ENCODE measurements at regions not wholly inside any gene's neighbourhood (a gene's known extent, or its start where the extent isn't known, plus 50 kb on each side); places are given as distances from the start of the nearest gene placed in this dataset.

GRCh38 chr4:14184265-14184664, 556.7 kb upstream of the BOD1L1 start:
- no peak for DNase-seq

DNA sequence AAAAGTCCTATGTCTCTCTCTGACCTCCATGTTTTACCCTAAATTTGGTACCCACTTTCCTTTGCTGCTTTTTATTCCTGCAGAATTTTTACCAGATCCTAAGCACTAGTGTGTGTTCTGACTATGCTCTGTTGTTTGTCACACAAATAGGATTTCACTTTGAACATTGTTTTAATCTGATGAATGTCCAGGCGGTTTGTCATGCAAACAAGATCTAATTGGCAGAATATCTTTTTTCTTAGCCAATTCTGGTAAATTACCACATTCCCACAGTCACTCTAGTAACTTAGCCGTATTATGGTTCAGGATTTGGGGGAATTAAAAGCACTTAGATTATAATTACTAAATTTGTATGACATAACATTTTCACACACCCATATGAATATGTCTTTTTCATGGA, 557.2 kb upstream of the BOD1L1 start:
- no peak for DNase-seq

DNA sequence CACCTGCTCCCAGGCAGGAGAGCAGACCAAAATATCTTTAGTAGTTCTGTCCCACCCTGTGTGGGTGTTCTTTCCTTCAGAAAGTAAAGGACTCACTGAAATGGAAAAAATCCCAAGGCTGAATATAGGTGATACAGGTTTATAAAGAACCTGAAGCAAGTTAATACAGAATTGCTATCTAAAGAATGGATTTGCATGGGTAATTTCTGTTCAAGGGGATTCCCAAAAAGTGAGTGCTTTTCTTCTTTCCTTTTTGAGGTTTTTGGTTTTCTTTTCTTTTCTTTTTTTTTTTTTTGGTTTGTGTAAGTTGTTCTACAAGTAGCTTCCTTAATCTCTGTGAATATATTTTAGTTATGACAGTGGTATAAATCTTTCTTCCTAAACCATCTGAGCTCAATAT, 560.7 kb upstream of the BOD1L1 start:
- no peak for DNase-seq

GRCh38 chr4:14193601-14194000, 566.1 kb upstream of the BOD1L1 start:
- DNase-seq, result no peak

DNA sequence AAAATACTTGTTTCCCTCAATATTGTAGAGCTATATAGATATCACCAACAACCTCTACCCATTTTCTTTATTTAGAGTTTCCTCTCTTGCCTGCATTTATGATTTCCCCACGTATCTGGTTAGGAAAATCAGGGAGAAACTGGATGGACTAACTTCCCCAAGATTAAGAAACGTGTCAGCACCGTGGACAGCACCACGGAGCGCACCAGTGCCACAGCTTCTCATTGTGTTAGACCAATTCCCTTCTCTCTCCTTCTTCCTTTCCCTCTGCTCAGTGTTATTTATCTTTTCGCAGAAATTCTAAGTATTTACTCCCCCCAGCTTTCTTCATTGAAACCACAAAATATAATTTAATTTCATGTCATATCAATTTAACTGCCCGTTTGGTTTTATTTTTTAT, 568.6 kb upstream of the BOD1L1 start:
- peak; percentile 59 for DNase-seq

GRCh38 chr4:14215116-14215770, 587.7 kb upstream of the BOD1L1 start:
- DNase-seq, result no peak

GRCh38 chr4:14217401-14217800, 589.9 kb upstream of the BOD1L1 start:
- DNase-seq, result no peak

DNA sequence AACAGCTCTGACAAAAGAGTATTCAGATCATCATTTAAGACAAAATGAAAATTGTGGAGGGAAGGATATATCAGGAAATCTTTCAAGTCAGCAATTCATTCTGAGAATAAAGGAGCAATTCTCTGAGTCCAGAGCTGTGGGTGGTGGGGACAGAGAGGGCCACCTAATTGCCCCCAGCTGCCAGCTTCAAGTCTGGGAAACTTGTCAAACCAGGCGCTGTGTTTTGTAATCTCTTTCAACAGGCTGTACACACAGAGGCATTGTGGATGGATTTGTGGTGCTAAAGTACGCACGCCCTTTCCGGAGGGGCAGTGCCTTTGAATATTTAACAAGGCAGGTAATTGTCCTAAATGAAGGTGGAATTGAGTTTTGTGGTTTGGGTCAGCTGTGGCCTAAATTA, 591.1 kb upstream of the BOD1L1 start:
- DNase-seq, result no peak

- no peak for DNase-seq
Observed at GRCh38 chr4:14221176-14221575, 593.7 kb upstream of the BOD1L1 start.

- DNase-seq, result no peak
Observed at GRCh38 chr4:14222377-14223029, 595.0 kb upstream of the BOD1L1 start.

DNA sequence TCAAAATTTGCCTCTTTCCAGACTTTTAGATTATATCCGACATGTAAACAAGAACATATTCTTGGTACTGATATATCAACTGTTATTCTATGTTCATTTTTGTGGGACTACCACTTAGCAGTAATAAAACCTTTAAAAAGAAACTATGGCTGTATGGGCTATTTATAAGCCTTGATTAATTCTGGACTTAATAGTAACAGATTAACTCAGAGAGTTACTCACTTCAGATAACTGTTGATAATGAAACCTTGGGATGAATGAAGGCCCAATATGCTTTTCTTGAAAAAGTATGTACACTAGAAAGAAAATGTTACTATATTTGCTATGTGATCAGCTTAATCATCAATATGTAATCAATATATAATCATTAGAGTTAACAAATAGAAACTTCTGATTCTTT, 595.9 kb upstream of the BOD1L1 start:
- DNase-seq, result no peak

- DNase-seq, result no peak
Observed at GRCh38 chr4:14225688-14226207, 598.2 kb upstream of the BOD1L1 start.

DNA sequence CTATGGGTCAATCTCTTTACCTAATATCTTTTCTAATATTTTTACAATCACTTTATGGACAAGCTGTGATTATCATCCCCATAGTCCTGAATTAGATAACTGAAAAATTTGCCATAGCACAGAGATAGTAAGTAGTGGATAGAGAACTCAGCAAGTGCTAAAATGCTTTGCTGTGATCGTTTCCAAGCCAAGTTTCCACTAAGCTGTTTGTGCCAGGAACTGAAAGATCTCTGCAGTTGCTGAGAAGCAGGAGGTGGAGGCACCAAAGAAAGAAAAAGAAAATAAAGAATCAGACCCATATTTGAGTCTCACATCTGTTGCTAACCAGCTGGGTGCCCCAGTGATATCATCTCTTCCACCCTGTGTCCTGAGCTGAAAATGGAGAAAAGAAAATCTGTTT, 605.6 kb upstream of the BOD1L1 start:
- no peak for DNase-seq

GRCh38 chr4:14234307-14234706, 606.8 kb upstream of the BOD1L1 start:
- no peak for DNase-seq

GRCh38 chr4:14236359-14236758, 608.8 kb upstream of the BOD1L1 start:
- no peak for DNase-seq

- DNase-seq, result no peak
Observed at GRCh38 chr4:14237911-14238310, 610.4 kb upstream of the BOD1L1 start.

DNA sequence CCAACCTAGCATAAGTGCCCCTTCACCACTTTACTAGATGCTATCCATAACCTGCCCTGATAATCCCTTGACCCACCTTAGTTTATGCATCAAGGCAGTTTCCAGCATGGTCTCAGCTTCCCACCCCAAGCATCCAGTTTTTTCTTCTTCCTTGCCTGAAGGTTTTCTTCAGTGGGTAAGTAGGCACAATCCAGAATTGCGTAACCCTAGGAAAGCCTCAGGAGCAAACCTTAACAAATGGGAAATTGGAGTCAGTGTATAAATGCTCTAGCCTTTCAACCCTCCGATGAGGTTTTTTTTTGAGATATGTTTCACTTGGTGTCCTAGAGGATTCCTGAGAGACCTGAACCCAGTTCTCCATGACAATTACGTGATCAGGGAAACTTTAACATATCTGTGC, 614.0 kb upstream of the BOD1L1 start:
- DNase-seq, result no peak

DNA sequence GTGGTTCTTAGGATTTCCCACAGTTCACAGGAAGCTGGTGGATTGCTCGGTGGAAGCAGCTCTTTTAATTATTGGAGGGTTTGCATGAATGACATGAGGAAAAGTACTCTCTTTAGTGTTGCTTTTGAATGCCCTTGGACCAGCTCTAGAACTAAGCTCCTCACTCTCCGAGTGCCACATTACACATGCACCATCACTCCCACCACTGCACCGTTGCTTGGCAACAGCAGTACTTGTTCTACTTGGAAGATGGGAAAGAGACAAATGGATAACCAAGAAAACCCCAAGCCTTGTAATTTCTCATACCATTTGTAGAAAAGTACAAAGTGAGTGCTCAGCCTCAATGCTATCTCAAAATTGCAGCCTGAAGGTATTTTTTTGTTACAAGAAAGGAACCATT, 620.2 kb upstream of the BOD1L1 start:
- DNase-seq, result no peak

DNA sequence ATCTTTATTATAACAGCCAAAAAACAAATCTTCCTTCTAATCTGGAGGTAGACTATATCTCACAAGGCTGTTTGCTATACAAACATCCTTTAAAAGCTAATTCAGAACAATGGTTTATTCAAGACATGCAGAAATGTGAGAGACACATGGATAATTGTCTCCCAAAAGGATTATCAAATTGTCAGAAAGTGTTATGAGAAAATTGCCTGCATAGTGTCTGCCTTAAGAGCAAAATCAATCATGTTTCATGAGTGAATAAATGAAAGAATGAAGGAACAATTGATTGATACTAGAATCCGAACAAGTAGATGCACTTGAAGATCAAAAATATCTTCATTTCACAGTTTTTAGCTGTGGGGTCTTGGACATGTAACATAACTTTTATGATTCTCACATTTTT, 621.7 kb upstream of the BOD1L1 start:
- DNase-seq, result no peak

DNA sequence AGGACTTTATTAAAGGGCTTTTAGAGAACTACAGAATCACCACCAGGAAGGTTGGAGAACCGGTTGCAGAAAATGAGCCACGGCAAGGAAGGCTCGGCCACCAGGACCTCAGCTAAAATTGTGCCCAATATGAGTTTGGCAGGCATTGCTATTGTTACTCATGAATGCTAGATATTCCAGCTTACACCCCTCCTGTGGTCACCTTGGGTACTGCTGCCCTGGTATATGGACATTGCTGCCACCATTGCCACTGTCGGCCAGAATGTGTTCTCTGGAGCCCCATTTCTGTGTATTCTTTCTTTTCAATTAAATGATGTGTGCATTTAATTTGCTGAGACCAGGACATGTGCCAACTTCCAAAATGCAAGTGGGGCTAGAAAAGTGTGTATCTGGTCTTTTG, 626.7 kb upstream of the BOD1L1 start:
- DNase-seq, result no peak

- no peak for DNase-seq
Observed at GRCh38 chr4:14254926-14255325, 627.4 kb upstream of the BOD1L1 start.

DNA sequence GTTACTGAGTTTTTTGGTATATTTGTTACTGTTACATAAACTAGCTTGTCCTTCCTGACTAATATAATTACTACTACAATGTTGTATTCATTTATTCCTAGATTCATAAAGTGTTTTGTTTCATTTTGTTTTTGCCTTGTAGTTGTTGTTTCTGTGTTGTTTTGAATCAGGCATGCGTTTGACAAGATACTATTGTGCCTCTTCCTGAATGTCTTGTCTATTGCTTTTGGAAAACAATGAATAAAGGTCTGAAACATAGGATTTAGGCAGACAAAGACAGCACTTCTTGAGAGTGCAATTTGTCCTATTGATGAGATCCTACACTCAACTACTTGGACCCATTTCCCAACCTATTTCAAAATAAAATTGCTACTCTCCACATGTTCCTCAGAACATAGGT, 630.4 kb upstream of the BOD1L1 start:
- no peak for DNase-seq

DNA sequence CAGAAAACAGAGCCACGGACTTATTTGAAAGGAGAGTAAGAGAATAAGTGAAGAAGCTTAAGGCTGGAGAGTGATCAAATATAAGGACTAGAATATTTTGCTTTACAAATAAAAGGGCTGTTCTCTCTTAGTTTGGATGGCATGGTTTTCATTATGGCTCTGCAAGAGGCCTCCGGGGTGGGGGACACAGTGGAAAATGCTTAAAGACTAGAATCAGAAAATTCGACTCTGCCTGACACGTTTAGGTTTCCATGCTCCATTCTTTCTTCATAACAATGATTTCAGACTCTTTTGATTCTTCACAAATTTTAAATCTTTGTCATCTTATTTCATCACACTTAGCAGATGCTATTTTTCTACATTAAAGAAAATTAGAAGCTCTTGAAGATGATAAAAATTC, 632.4 kb upstream of the BOD1L1 start:
- DNase-seq, result no peak

- DNase-seq, result no peak
Observed at GRCh38 chr4:14260591-14260990, 633.1 kb upstream of the BOD1L1 start.

DNA sequence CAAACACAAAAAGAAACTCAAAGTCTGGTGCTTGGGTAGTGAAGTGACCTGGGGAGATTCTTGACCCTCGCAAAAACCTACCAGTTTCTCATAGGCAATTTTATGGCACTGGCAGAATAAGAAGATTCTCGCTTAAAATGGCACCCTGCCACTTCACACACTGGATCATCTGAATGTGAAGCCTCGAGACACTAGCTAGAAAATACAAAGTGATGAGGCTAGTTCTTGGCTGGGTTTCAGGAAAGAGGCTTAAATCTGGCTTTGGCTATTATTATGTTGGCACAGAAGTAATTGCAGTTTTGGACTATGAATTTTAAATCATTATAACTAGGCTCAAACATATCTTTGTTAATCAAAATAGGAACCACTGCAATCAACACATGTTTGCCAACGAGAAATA, 634.7 kb upstream of the BOD1L1 start:
- no peak for DNase-seq
